ENCODE measurements at regions not wholly inside any gene's neighbourhood (a gene's known extent, or its start where the extent isn't known, plus 50 kb on each side); places are given as distances from the start of the nearest gene placed in this dataset.

DNA sequence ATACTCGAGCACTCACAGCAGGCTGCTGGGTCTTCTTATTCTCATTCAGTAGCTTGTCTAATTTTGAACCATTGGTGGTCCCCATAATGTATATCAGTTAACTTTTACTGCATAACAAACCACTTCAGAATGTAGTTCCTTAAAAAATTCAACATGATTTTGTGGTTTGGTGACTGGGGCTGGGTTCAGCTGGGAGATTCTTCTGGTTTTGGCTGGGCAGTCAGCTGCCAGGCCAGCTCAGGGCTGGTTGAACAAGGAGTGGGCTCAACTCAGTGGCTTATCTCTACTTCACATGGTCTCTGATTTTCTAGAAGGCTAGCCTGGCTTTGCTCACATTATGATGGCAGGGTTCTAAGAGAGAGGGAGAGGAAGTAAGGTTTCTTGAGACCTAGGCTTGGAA lies 292.4 kb upstream of the CHD6 start:
- Histone ChIP-seq H3K4me1 (ENCODE audit: insufficient read depth, low read length, poor library complexity, severe bottlenecking) (no peaks in the 10 kb centered on the region), H3K9me3 (ENCODE audit: low read depth, low read length, poor library complexity, severe bottlenecking) (no peaks in the 10 kb centered on the region), H3K4me3 (ENCODE audit: low read depth, low read length, poor library complexity, severe bottlenecking) (no peak overlapping the region), H3K36me3 (ENCODE audit: insufficient read depth, low read length, poor library complexity, severe bottlenecking) (no peaks in the 10 kb centered on the region), H3K27me3 (replicated peaks; ENCODE audit: insufficient read depth, low read depth, low read length, poor library complexity) (peaks cover 25% of the 10 kb centered on the region), H3K27ac (ENCODE audit: low read depth, low read length, poor library complexity, severe bottlenecking) (no peak overlapping the region)
- BruUV-seq (replicated peaks) = no TSS peak
- no peak for DNase-seq (ENCODE audit: low spot score)
- no peak for TF ChIP-seq EZH2 (IDR thresholded peaks at IDR 0.05; ENCODE audit: borderline replicate concordance, low read depth, low read length, poor library complexity, severe bottlenecking)
- TF ChIP-seq, protein P1, sequence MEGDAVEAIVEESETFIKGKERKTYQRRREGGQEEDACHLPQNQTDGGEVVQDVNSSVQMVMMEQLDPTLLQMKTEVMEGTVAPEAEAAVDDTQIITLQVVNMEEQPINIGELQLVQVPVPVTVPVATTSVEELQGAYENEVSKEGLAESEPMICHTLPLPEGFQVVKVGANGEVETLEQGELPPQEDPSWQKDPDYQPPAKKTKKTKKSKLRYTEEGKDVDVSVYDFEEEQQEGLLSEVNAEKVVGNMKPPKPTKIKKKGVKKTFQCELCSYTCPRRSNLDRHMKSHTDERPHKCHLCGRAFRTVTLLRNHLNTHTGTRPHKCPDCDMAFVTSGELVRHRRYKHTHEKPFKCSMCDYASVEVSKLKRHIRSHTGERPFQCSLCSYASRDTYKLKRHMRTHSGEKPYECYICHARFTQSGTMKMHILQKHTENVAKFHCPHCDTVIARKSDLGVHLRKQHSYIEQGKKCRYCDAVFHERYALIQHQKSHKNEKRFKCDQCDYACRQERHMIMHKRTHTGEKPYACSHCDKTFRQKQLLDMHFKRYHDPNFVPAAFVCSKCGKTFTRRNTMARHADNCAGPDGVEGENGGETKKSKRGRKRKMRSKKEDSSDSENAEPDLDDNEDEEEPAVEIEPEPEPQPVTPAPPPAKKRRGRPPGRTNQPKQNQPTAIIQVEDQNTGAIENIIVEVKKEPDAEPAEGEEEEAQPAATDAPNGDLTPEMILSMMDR (conservative IDR thresholded peaks at IDR 0.05; ENCODE audit: low read depth, low read length) = no peak
- CTCF ChIA-PET = no interaction called here
- intact Hi-C loops (cut with micrococcal nuclease; ENCODE audit: unreplicated experiment) = no loop called here
- POLR2A ChIA-PET (ENCODE audit: low non-redundant PET) = no interaction called here

- H3K9me3 ChIP-seq (ENCODE audit: low read depth, low read length, poor library complexity, severe bottlenecking) = no peaks in the 10 kb centered on the region
Measured at GRCh38 chr20:41905199-41905598, 287.0 kb upstream of the CHD6 start.

GRCh38 chr20:41903586-41903985 lies 285.4 kb upstream of the CHD6 start:
- no TSS peak for BruUV-seq (replicated peaks)
- DNase-seq (ENCODE audit: low spot score) = no peak
- Histone ChIP-seq H3K9me3 (ENCODE audit: low read depth, low read length, poor library complexity, severe bottlenecking) (no peaks in the 10 kb centered on the region), H3K4me3 (ENCODE audit: low read depth, low read length, poor library complexity, severe bottlenecking) (no peak overlapping the region), H3K36me3 (ENCODE audit: insufficient read depth, low read length, poor library complexity, severe bottlenecking) (no peaks in the 10 kb centered on the region), H3K27me3 (replicated peaks; ENCODE audit: insufficient read depth, low read depth, low read length, poor library complexity) (peaks cover 41% of the 10 kb centered on the region), H3K4me1 (ENCODE audit: insufficient read depth, low read length, poor library complexity, severe bottlenecking) (no peaks in the 10 kb centered on the region), H3K27ac (ENCODE audit: low read depth, low read length, poor library complexity, severe bottlenecking) (no peak overlapping the region)
- ChIA-PET CTCF (no interaction called here), POLR2A (ENCODE audit: low non-redundant PET) (no interaction called here)
- no peak for TF ChIP-seq EZH2 (IDR thresholded peaks at IDR 0.05; ENCODE audit: borderline replicate concordance, low read depth, low read length, poor library complexity, severe bottlenecking)
- TF ChIP-seq, protein P1 (conservative IDR thresholded peaks at IDR 0.05; ENCODE audit: low read depth, low read length) = no peak
- intact Hi-C loops (cut with micrococcal nuclease; ENCODE audit: unreplicated experiment) = no loop called here

More at GRCh38 chr20:41905199-41905598, 287.0 kb upstream of the CHD6 start:
- TF ChIP-seq, protein P1 (conservative IDR thresholded peaks at IDR 0.05; ENCODE audit: low read depth, low read length) = no peak
- no peak for TF ChIP-seq EZH2 (IDR thresholded peaks at IDR 0.05; ENCODE audit: borderline replicate concordance, low read depth, low read length, poor library complexity, severe bottlenecking)
- DNase-seq (ENCODE audit: low spot score) = no peak
- Histone ChIP-seq H3K36me3 (ENCODE audit: insufficient read depth, low read length, poor library complexity, severe bottlenecking) (no peaks in the 10 kb centered on the region), H3K4me1 (ENCODE audit: insufficient read depth, low read length, poor library complexity, severe bottlenecking) (no peaks in the 10 kb centered on the region), H3K27me3 (replicated peaks; ENCODE audit: insufficient read depth, low read depth, low read length, poor library complexity) (peaks cover 33% of the 10 kb centered on the region), H3K27ac (ENCODE audit: low read depth, low read length, poor library complexity, severe bottlenecking) (no peak overlapping the region), H3K4me3 (ENCODE audit: low read depth, low read length, poor library complexity, severe bottlenecking) (no peak overlapping the region)
- intact Hi-C loops (cut with micrococcal nuclease; ENCODE audit: unreplicated experiment) = no loop called here
- POLR2A ChIA-PET (ENCODE audit: low non-redundant PET) = no interaction called here
- BruUV-seq (replicated peaks) = no TSS peak
- CTCF ChIA-PET = no interaction called here
